B cell (primary cell): ENCODE measurements at regions not wholly inside any gene's neighbourhood (a gene's known extent, or its start where the extent isn't known, plus 50 kb on each side); places are given as distances from the start of the nearest gene placed in this dataset.

Experiments
- ATAC-seq: fragments of 200-7000 bp; cut with Tn5 transposase; one replicate; pipeline ENCODE4 v1.10.0; 2021; ENCODE audit warnings: low read depth, mild to moderate bottlenecking, moderate number of reproducible peaks, moderate library complexity
- CTCF ChIA-PET: fragments of 350-600 bp; sonication (Branson Sonifier 250); formaldehyde crosslinking; loops from one replicate; lab custom pipeline; 2021; ENCODE audit warnings: antibody characterized with exemption, inconsistent platforms; lab: Charles Lee
- POLR2A ChIA-PET: fragments of 350-600 bp; sonication (Branson Sonifier 250); formaldehyde crosslinking; loops from one replicate; lab custom pipeline; 2021; ENCODE audit warnings: antibody characterized with exemption; lab: Charles Lee
- DNase-seq: peaks from one replicate; pipeline ENCODE4 v3.0.0; 2013
- H2AFZ ChIP-seq: 2 replicates; pipeline ENCODE4 v1.6.1; 2012; ENCODE audit warnings: mild to moderate bottlenecking, low read depth, low read length; ENCODE audit not compliant: insufficient read depth, poor library complexity, severe bottlenecking
- H3K27ac ChIP-seq, 2 donors: 1 replicate in 1 of 2; 2 replicates in 1 of 2; pipeline ENCODE4 v1.5.1; 2012 to 2013; ENCODE audit warnings: low read length in 2 of 2, mild to moderate bottlenecking in 2 of 2, moderate library complexity in 1 of 2
- H3K27me3 ChIP-seq, 4 experiments: fragments of 200-600 bp in 1 of 4; sonication (generic) in 1 of 4; replicated peaks in 1 of 4; 1 replicate in 2 of 4; 2 replicates in 2 of 4; pipeline versions ENCODE4 v1.6.1 to v1.7.0; 2013 to 2016; ENCODE audit warnings: low read length in 3 of 4, mild to moderate bottlenecking in 2 of 4, mixed read lengths in 1 of 4, moderate library complexity in 1 of 4; ENCODE audit not compliant: insufficient read depth in 4 of 4, control insufficient read depth in 3 of 4; ENCODE audit errors: control extremely low read depth in 1 of 4
- H3K36me3 ChIP-seq, 2 experiments: replicated peaks in 1 of 2; 1 replicate in 1 of 2; 2 replicates in 1 of 2; pipeline versions ENCODE4 v1.6.1 to v1.7.1; 2013; ENCODE audit warnings: low read length in 1 of 2; ENCODE audit not compliant: insufficient read depth in 2 of 2, control insufficient read depth in 1 of 2; ENCODE audit errors: control extremely low read depth in 1 of 2, extremely low read depth in 1 of 2
- H3K4me1 ChIP-seq, 2 donors: fragments of 200-600 bp in 1 of 2; sonication (generic) in 1 of 2; 1 replicate in 1 of 2; 2 replicates in 1 of 2; pipeline versions ENCODE4 v1.5.1 to v1.6.1; 2013 to 2017; ENCODE audit warnings: low read length in 2 of 2; ENCODE audit not compliant: control insufficient read depth in 2 of 2, insufficient read depth in 2 of 2
- H3K4me2 ChIP-seq: replicated peaks from 2 replicates; pipeline ENCODE3; 2012; ENCODE audit warnings: mild to moderate bottlenecking, low read depth, low read length; ENCODE audit not compliant: poor library complexity, severe bottlenecking
- H3K4me3 ChIP-seq, 5 experiments: fragments of 200-600 bp in 1 of 5; sonication (generic) in 1 of 5; 1 replicate in 3 of 5; 2 replicates in 2 of 5; pipeline versions ENCODE4 v1.5.1 to v1.7.0; 2011 to 2016; ENCODE audit warnings: low read length in 4 of 5, mild to moderate bottlenecking in 4 of 5, low read depth in 2 of 5, control low read depth in 1 of 5, moderate library complexity in 1 of 5; ENCODE audit not compliant: insufficient read depth in 1 of 5; ENCODE audit errors: control extremely low read depth in 1 of 5, extremely low read depth in 1 of 5
- H3K79me2 ChIP-seq: fragments of 200-600 bp; sonication (generic); one replicate; pipeline ENCODE4 v1.6.0; 2016; ENCODE audit warnings: low read length; ENCODE audit not compliant: control insufficient read depth, insufficient read depth
- H3K9ac ChIP-seq: fragments of 200-600 bp; sonication (generic); 2 replicates; pipeline ENCODE4 v1.6.1; 2017; ENCODE audit warnings: mild to moderate bottlenecking, low read length, moderate library complexity
- H3K9me3 ChIP-seq, 3 donors: one replicate each; pipeline versions ENCODE4 v1.6.1 to v1.7.1; 2013; ENCODE audit warnings: low read length in 2 of 3; ENCODE audit not compliant: control insufficient read depth in 2 of 3, insufficient read depth in 1 of 3; ENCODE audit errors: control extremely low read depth in 1 of 3
- H4K20me1 ChIP-seq: 2 replicates; pipeline ENCODE4 v1.6.0; 2012; ENCODE audit warnings: mild to moderate bottlenecking, low read length; ENCODE audit not compliant: insufficient read depth, control insufficient read depth, poor library complexity, severe bottlenecking
- H3K27ac Mint-ChIP-seq: one replicate; pipeline ENCODE4 v1.8.0; 2021; ENCODE audit warnings: mixed read lengths
- H3K27me3 Mint-ChIP-seq: one replicate; pipeline ENCODE4 v1.8.0; 2021; ENCODE audit warnings: mixed read lengths
- H3K4me1 Mint-ChIP-seq: one replicate; pipeline ENCODE4 v1.8.0; 2021; ENCODE audit warnings: mixed read lengths
- H3K4me3 Mint-ChIP-seq: one replicate; pipeline ENCODE4 v1.8.0; 2021; ENCODE audit warnings: mixed read lengths
- H3K9me3 Mint-ChIP-seq: one replicate; pipeline ENCODE4 v1.8.0; 2022; ENCODE audit warnings: mixed read lengths; ENCODE audit not compliant: insufficient read depth
- EZH2 ChIP-seq: IDR thresholded peaks from 2 replicates; pipeline ENCODE4 v1.6.1; 2012; ENCODE audit warnings: borderline replicate concordance, low read depth, mild to moderate bottlenecking, moderate library complexity, low read length; ENCODE audit not compliant: insufficient read depth, poor library complexity, severe bottlenecking
- WGBS: methylation state at CpG from one replicate; pipeline ENCODE4 v1.1.5; 2013; ENCODE audit warnings: missing lambda C conversion rate; ENCODE audit not compliant: insufficient coverage; 5-methylcytosine and 5-hydroxymethylcytosine counted together
- intact Hi-C: fragments of 100-400 bp; cut with micrococcal nuclease; formaldehyde crosslinking; loops from one replicate; pipeline ENCODE4 v1.10.0; 2022
- TF ChIP-seq, protein P1 (sequence below): fragments of 200-600 bp; IDR thresholded peaks from one replicate; pipeline ENCODE4 v1.8.0; 2022; ENCODE audit warnings: antibody characterized with exemption, mild to moderate bottlenecking

DNA sequence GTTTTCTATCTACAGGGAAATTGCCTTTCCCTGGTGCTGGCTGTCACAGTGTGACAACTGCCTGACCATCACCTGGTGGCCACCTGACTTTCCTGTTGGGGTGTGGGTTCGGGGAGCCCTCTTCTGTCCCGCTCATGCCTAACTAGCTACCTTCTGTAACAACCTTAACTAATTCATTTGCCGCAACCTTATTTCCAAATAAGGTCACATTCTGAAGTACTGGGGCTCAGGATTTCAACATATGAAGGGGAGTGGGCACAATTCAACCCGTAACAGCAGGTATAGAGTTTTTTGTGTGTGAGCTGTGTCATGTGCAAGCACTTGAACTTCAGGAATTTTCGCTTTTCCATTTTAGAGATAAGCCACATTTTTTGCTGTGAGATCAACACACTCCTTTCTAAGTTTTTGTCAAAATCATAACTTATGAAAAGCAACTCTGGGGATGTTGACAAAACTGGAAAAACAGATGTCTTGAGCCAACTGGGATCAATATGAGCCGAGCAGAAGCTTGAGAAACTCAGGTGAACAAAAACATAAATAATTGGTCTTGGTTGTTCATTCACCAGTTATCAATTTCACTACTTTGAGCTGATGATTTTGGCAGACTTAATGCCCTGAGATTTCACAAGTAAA is 242.0 kb upstream of the RGMA start:
- intact Hi-C loops, result no loop called here
- ChIA-PET POLR2A (no interaction called here), CTCF (no interaction called here)
- TF ChIP-seq, protein P1, sequence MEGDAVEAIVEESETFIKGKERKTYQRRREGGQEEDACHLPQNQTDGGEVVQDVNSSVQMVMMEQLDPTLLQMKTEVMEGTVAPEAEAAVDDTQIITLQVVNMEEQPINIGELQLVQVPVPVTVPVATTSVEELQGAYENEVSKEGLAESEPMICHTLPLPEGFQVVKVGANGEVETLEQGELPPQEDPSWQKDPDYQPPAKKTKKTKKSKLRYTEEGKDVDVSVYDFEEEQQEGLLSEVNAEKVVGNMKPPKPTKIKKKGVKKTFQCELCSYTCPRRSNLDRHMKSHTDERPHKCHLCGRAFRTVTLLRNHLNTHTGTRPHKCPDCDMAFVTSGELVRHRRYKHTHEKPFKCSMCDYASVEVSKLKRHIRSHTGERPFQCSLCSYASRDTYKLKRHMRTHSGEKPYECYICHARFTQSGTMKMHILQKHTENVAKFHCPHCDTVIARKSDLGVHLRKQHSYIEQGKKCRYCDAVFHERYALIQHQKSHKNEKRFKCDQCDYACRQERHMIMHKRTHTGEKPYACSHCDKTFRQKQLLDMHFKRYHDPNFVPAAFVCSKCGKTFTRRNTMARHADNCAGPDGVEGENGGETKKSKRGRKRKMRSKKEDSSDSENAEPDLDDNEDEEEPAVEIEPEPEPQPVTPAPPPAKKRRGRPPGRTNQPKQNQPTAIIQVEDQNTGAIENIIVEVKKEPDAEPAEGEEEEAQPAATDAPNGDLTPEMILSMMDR, result no peak
- TF ChIP-seq EZH2, result no peak
- Histone ChIP-seq H4K20me1 (no peaks in the 10 kb centered on the region), H3K27ac (no peak overlapping the region), H3K4me2 (no peak overlapping the region), H3K4me1 (no peaks in the 10 kb centered on the region), H3K36me3 (no peaks in the 10 kb centered on the region), H3K4me3 (no peak overlapping the region), H3K9me3 (no peaks in the 10 kb centered on the region), H3K27me3 (peaks cover 0 to 4% (median 1%) of the 10 kb centered on the region in 4 experiments), H2AFZ (no peak overlapping the region), H3K9ac (no peak overlapping the region), H3K79me2 (no peaks in the 10 kb centered on the region)
- Mint-ChIP-seq H3K4me1 (no peaks in the 10 kb centered on the region), H3K27ac (no peak overlapping the region), H3K4me3 (no peak overlapping the region), H3K27me3 (peaks cover 31% of the 10 kb centered on the region), H3K9me3 (no peaks in the 10 kb centered on the region)
- DNase-seq (no peak), ATAC-seq (no peak)
- no CpG with 5 or more reads among the region's 6 CpGs for WGBS

DNA sequence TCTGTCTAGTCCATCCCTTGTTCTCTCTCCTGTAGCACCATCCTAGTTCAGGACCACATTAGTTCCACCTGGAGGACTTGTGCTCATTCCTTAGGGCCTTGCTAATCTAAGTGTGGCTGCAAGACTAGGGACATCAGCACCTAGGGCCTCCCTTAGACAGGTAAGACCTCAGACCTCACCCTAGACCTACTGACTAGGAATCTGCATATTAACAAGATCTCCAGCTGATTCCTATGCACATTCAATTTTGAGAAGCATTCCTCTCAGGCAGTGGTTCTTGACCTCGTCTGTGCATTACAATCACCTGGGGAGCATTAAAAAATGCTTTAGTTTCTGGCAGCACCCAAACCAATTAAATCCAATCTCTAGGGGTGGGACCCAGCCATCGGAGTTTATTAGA is 238.4 kb upstream of the RGMA start:
- peaks cover 16% of the 10 kb centered on the region for H3K27me3 Mint-ChIP-seq
- no peak overlapping the region for H3K4me3 ChIP-seq
- WGBS, result 67% methylated on average over 2 of the region's 2 CpGs
- no peaks in the 10 kb centered on the region for H3K9me3 Mint-ChIP-seq
- no peak overlapping the region for H3K4me3 Mint-ChIP-seq
- no peak overlapping the region for H3K4me2 ChIP-seq
- no peaks in the 10 kb centered on the region for H3K9me3 ChIP-seq
- no peak overlapping the region for H2AFZ ChIP-seq
- CTCF ChIA-PET, result no interaction called here
- intact Hi-C loops, result no loop called here
- no peaks in the 10 kb centered on the region for H3K36me3 ChIP-seq
- no peaks in the 10 kb centered on the region for H3K79me2 ChIP-seq
- no peaks in the 10 kb centered on the region for H3K4me1 Mint-ChIP-seq
- no peak for ATAC-seq
- H3K27ac ChIP-seq, result no peak overlapping the region
- H3K4me1 ChIP-seq, result no peaks in the 10 kb centered on the region
- H3K27ac Mint-ChIP-seq, result no peak overlapping the region
- POLR2A ChIA-PET, result no interaction called here
- no peak for DNase-seq
- TF ChIP-seq, protein P1, result no peak
- H3K27me3 ChIP-seq, result peaks cover 0 to 3% (median 0%) of the 10 kb centered on the region in 4 experiments
- H4K20me1 ChIP-seq, result no peaks in the 10 kb centered on the region
- H3K9ac ChIP-seq, result no peak overlapping the region
